NCI-H524 treated with DMSO at 0.1 percent for 48 hours (cell line): ENCODE measurements at regions not wholly inside any gene's neighbourhood (a gene's known extent, or its start where the extent isn't known, plus 50 kb on each side); places are given as distances from the start of the nearest gene placed in this dataset.
"Not testable (repeated sequence)": the region's sequence is repeated elsewhere in the genome, so short reads cannot be mapped to it uniquely, and the experiment has no call there.

ENCODE experiments used
- DNase-seq: peaks from one replicate; lab custom pipeline; 2025; lab: John Stamatoyannopoulos, UW

DNA sequence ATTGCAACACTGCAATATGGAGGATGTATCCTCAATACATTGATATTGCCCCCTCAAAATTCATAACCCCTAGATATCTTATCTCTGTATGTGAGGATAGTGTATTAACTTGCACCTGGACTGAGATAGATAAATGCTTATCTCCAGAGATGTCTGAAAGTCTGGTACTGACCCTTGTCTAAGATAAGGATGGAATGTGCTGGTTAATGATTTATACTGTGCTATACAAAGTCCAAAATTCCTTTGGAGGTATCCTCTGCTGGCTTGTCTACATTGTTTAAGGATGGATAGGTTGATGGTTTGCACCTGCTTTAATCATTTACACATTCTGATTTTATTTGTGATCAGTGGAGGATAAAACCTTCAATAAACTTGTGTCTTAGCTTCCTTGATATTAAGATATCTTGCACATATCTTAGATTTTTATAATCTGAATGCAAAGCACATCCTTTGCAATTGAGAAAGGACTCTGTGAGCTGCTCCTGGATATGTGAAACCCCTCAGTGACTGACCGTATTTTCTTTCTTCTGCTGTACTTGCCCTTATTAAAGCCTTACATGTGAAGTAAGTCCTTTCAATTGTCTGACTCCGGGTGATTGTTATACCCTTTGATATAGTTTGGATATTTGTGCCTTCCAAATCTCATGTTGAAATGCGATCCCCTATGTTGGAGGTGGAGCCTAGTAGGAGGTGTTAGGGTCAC is 430.3 kb upstream of the MAOA start:
- no peak for DNase-seq

DNA sequence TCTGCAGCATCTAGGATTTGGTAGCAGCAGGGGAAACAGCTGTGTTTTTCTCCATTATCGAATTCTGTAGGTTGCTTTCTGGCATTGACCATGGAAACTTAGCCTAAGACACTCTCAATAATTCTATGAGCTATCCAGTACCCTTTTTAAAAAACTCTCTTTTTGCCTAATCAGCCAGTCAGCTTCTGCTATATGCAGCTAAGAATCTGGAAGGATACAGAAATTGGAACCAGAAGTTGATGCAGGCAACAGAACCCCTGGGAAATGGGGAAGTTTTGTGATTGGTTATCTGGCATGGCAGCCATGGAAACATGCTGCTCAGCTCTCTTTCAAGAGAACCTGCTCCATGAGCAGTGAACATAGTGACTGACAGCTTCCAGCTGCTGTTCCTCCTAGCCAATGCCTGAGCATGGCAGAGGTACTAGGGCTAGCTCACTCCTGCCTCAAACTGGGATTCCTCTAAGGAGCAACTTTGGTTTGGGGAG is 417.6 kb upstream of the MAOA start:
- DNase-seq, result no peak

GRCh38 chrX:43239356-43239755 is 416.7 kb upstream of the MAOA start:
- no peak for DNase-seq

- DNase-seq, result no peak
Measured at GRCh38 chrX:43255596-43255995, 400.5 kb upstream of the MAOA start.

DNA sequence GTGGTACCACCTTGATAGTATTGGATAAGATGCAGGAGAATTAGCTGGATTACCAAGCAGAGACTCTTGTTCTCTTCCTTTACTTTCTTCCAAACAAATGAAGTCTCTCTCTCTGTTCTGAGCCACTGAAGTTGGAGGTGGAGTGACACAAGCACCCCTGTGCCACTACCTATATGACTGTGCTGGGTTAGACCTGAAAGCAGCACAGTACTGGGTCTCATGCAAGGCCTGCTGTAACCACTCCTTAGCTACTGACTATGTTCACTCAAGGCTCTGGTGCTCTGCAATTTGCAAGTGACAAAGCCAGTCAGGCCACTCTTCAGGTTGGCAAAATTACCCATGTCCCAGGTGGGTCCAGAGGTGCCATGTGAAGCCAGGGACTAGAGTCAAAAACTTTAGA is 389.6 kb upstream of the MAOA start:
- DNase-seq, result no peak

GRCh38 chrX:43267652-43268051 is 388.4 kb upstream of the MAOA start:
- DNase-seq, result no peak

DNA sequence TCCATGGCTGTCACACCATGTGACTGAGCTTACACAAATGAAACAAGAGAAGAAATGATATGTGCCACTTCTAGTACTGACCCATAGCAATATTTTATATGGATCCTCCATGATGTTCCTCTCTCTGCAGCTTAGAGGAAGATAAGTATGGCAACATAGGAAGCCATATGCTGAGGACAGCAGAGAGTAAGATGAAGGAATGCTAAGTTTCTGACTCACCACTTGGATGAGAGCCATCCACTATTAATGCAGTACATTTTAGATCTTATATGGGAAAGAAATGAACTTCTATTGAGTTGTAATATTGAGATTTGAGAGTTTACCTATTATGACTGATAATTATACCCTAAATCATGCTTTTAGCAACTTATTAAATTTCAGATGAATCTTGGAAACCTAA is 386.9 kb upstream of the MAOA start:
- no peak for DNase-seq

GRCh38 chrX:43277879-43278278 is 378.2 kb upstream of the MAOA start:
- no peak for DNase-seq

GRCh38 chrX:43278440-43278839 is 377.7 kb upstream of the MAOA start:
- DNase-seq, result no peak

GRCh38 chrX:43279341-43279808 is 376.7 kb upstream of the MAOA start:
- DNase-seq, result no peak

DNA sequence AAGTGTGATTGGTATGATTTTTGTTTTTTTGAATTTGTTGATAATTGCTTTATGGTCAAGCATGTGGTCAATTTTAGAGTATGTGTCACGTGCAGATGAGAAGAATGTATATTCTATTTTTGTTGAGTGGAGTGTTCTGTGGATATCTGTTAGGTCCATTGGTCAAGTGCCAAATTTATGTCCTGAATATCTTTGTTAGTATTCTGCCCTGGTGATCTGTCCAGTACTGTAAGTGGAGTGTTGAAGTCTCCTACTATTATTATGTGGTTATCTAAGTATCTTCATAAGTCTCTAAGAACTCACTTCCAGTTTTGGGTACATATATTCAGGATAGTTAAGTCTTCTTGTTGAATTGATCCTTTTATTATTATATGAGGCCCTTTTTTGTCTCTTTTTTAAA is 372.9 kb upstream of the MAOA start:
- DNase-seq, result no peak

DNA sequence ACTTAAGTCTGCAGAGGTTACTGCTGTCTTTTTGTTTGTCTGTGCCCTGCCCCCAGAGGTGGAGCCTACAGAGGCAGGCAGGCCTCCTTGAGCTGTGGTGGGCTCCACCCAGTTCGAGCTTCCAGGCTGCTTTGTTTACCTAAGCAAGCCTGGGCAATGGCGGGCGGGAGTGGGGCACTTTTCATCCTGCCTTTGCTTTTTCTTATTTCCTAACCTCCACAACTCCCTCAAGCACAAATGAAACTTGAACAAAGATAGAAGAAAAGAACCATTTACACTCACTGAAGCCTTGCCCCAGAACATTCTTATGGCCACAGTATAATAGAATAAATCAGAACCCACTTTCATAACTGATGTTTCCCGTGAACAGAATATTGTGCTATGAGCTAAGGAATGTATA is 344.5 kb upstream of the MAOA start:
- DNase-seq, result not testable (repeated sequence)

GRCh38 chrX:43313035-43313434 is 343.1 kb upstream of the MAOA start:
- DNase-seq, result no peak

- DNase-seq, result no peak
Measured at GRCh38 chrX:43314525-43314924, 341.6 kb upstream of the MAOA start.

DNA sequence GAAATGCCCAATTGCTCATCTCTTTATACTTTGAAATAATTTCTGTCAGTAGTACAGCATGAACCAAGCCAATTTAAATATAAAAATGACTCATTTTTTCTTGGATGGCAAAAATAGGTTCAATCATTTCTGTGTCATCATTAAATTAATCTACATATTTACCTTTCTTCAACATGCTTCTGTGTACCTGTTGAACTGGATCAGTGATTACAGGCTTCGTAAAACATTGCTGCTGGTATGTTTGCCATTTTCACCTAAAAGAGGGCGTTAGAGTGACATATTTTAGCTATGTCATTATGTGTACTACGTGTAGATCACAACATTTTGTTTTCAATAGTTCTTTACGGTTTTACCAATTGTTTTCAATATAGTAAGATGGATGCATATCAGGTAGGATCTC is 340.5 kb upstream of the MAOA start:
- no peak for DNase-seq

- DNase-seq, result no peak
Measured at GRCh38 chrX:43316146-43316545, 340.0 kb upstream of the MAOA start.

GRCh38 chrX:43317378-43317777 is 338.7 kb upstream of the MAOA start:
- DNase-seq, result no peak

DNA sequence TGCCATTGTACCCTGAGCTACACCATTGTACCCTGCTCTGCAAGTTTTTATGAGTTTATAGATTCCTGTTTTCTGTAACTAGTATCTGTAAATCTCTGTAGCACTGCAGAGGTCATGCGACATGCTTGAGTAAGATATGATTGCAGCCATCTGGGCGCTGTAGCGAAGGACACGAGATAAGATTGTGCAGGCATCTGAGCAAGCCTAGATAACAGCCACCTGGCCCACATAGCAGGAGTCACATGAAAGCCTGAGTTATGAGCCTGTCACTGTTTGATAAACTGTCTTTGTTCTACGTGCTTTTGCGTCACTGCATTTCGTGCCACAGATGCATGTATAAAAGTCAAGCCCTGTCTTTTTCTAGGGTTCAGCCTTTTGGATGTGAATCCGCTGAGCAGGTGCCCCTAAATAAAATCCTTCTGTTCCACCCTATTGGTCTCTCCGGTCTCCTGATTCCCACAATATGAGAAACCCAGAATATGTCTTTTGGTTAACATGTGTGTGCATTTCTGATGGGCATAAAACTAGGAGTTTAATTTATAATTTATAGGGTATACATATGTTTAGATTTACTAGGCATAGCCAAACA is 327.6 kb upstream of the MAOA start:
- no peak for DNase-seq

DNA sequence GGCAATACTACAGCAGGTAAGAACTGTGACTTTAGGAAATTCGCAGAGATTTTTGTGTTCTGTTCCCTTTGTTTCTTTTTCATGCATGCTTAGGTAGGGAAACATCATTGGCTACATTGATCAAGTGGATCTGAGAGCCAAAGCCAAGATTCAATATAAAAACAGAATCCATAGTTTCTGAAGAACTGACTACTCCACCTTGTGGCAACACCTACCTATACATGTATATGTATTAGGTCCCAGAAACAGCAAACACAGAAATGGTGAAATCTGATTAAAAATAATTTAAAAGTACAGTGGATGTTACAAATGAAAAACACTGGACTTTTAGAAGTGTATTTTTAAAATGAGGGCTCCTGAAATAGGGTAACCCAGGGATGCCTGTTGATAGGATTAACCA is 322.6 kb upstream of the MAOA start:
- DNase-seq, result no peak

- no peak for DNase-seq
Measured at GRCh38 chrX:43345166-43345565, 310.9 kb upstream of the MAOA start.

GRCh38 chrX:43349363-43349762 is 306.7 kb upstream of the MAOA start:
- DNase-seq, result no peak

DNA sequence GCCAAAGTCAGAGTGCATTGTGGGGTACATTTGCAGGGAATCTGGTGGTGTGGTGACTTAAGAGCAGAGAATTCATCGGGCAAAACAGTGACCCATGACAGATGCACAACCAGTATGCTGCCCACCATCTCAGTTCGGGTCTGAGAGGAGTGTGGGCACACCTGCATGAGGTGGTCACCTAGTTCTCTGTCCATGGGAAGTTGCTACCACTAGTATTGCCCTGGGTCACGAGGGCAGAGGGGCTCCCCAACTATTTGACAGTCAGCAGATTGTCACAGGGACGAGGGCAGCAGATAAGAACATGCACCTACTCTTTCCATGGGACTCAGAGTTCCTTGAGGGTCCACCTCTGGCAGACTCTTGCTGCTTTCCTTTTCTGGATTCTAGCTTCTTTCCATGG is 305.2 kb upstream of the MAOA start:
- no peak for DNase-seq

GRCh38 chrX:43357741-43358140 is 298.4 kb upstream of the MAOA start:
- DNase-seq, result no peak

- DNase-seq, result no peak
Measured at GRCh38 chrX:43373032-43373431, 283.1 kb upstream of the MAOA start.
